NCI-H748 (cell line): ENCODE measurements at regions not wholly inside any gene's neighbourhood (a gene's known extent, or its start where the extent isn't known, plus 50 kb on each side); places are given as distances from the start of the nearest gene placed in this dataset.

ENCODE experiments used
- DNase-seq: peaks from one replicate; lab custom pipeline; 2025; ENCODE audit not compliant: unreplicated experiment; lab: John Stamatoyannopoulos, UW

GRCh38 chr4:155523358-155523757 is 143.3 kb upstream of the GUCY1A1 start:
- no peak for DNase-seq

- DNase-seq = no peak
These were observed 144.4 kb upstream of the GUCY1A1 start for GRCh38 chr4:155522201-155522600.

- DNase-seq = no peak
These were observed 144.6 kb upstream of the MAP9 start for GRCh38 chr4:155521382-155521781.

- no peak for DNase-seq
These were observed 138.8 kb upstream of the MAP9 start for GRCh38 chr4:155515444-155516075.

- no peak for DNase-seq
These were observed 137.9 kb upstream of the MAP9 start for GRCh38 chr4:155514628-155515027.

GRCh38 chr4:155512817-155513216 is 136.1 kb upstream of the MAP9 start:
- no peak for DNase-seq

GRCh38 chr4:155512046-155512445 is 135.3 kb upstream of the MAP9 start:
- no peak for DNase-seq

- no peak for DNase-seq
These were observed 134.0 kb upstream of the MAP9 start for GRCh38 chr4:155510771-155511170.

- no peak for DNase-seq
These were observed 132.8 kb upstream of the MAP9 start for GRCh38 chr4:155509555-155509954.

- DNase-seq = no peak
These were observed 130.0 kb upstream of the MAP9 start for GRCh38 chr4:155506745-155507144.

- no peak for DNase-seq
These were observed 128.6 kb upstream of the MAP9 start for GRCh38 chr4:155505321-155505720.

- no peak for DNase-seq
These were observed 120.5 kb upstream of the MAP9 start for GRCh38 chr4:155497306-155497705.

GRCh38 chr4:155496294-155496626 is 119.5 kb upstream of the MAP9 start:
- no peak for DNase-seq

GRCh38 chr4:155495572-155496293 is 119.0 kb upstream of the MAP9 start:
- DNase-seq = no peak

GRCh38 chr4:155494037-155494718 is 117.4 kb upstream of the MAP9 start:
- DNase-seq = no peak

- no peak for DNase-seq
These were observed 114.8 kb upstream of the MAP9 start for GRCh38 chr4:155491336-155492120.

- no peak for DNase-seq
These were observed 112.5 kb upstream of the MAP9 start for GRCh38 chr4:155489271-155489670.

GRCh38 chr4:155488691-155489090 is 111.9 kb upstream of the MAP9 start:
- no peak for DNase-seq

GRCh38 chr4:155487210-155487609 is 110.4 kb upstream of the MAP9 start:
- no peak for DNase-seq

- DNase-seq = no peak
These were observed 104.4 kb upstream of the MAP9 start for GRCh38 chr4:155481150-155481549.

GRCh38 chr4:155479835-155480234 is 103.1 kb upstream of the MAP9 start:
- DNase-seq = no peak
